22Rv1 (cell line): ENCODE measurements at regions not wholly inside any gene's neighbourhood (a gene's known extent, or its start where the extent isn't known, plus 50 kb on each side); places are given as distances from the start of the nearest gene placed in this dataset.
"Not testable (repeated sequence)": the region's sequence is repeated elsewhere in the genome, so short reads cannot be mapped to it uniquely, and the experiment has no call there.

Experiments used
- CTCF ChIP-seq: fragments of 450-650 bp; IDR thresholded peaks from 2 replicates; pipeline ENCODE4 v1.5.1; 2017; ENCODE audit warnings: mild to moderate bottlenecking
- ZFX ChIP-seq: fragments of 450-650 bp; IDR thresholded peaks from 2 replicates; pipeline ENCODE4 v1.6.1; 2017; ENCODE audit warnings: antibody characterized with exemption, borderline replicate concordance

GRCh38 chr4:167896260-167896659, 196.1 kb upstream of the ANXA10 start:
- not testable (repeated sequence) for TF ChIP-seq CTCF, ZFX
